HL-60 (cell line): ENCODE measurements at regions not wholly inside any gene's neighbourhood (a gene's known extent, or its start where the extent isn't known, plus 50 kb on each side); places are given as distances from the start of the nearest gene placed in this dataset.

ENCODE experiments used
- POLR2AphosphoS5 ChIP-seq: IDR thresholded peaks from 2 replicates; pipeline ENCODE4 v1.6.1; 2012; ENCODE audit warnings: low read depth
- TF ChIP-seq, protein P1 (sequence below): IDR thresholded peaks from 2 replicates; pipeline ENCODE4 v1.6.1; 2012; ENCODE audit warnings: low read depth; ENCODE audit not compliant: insufficient replicate concordance
- TF ChIP-seq, protein P2 (sequence below): IDR thresholded peaks from one replicate; pipeline ENCODE4 v1.5.1; 2011; ENCODE audit warnings: low read length, control low read depth, inconsistent platforms; ENCODE audit not compliant: insufficient read depth

DNA sequence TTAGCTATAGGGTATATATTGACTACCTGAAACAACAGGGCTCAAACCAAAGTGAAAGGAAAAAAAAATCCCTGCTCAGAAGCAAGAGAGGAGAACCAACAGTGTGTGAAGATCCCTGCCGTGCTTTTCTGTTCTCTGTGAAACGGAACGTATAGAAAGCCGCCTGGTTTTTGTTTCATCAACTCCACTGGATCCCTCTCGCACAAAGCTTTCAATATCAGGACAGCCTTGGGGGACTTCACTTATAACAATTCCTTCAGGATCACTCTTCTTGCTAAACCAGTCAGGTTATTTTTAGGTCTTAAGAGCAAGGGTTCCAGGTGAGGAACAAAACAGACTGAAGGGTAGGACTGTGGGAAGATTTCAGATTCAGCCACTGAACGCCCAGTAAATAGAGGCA is 151.1 kb upstream of the CACNA2D1 start:
- TF ChIP-seq, protein P1, sequence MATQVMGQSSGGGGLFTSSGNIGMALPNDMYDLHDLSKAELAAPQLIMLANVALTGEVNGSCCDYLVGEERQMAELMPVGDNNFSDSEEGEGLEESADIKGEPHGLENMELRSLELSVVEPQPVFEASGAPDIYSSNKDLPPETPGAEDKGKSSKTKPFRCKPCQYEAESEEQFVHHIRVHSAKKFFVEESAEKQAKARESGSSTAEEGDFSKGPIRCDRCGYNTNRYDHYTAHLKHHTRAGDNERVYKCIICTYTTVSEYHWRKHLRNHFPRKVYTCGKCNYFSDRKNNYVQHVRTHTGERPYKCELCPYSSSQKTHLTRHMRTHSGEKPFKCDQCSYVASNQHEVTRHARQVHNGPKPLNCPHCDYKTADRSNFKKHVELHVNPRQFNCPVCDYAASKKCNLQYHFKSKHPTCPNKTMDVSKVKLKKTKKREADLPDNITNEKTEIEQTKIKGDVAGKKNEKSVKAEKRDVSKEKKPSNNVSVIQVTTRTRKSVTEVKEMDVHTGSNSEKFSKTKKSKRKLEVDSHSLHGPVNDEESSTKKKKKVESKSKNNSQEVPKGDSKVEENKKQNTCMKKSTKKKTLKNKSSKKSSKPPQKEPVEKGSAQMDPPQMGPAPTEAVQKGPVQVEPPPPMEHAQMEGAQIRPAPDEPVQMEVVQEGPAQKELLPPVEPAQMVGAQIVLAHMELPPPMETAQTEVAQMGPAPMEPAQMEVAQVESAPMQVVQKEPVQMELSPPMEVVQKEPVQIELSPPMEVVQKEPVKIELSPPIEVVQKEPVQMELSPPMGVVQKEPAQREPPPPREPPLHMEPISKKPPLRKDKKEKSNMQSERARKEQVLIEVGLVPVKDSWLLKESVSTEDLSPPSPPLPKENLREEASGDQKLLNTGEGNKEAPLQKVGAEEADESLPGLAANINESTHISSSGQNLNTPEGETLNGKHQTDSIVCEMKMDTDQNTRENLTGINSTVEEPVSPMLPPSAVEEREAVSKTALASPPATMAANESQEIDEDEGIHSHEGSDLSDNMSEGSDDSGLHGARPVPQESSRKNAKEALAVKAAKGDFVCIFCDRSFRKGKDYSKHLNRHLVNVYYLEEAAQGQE: no peak
- TF ChIP-seq, protein P2, sequence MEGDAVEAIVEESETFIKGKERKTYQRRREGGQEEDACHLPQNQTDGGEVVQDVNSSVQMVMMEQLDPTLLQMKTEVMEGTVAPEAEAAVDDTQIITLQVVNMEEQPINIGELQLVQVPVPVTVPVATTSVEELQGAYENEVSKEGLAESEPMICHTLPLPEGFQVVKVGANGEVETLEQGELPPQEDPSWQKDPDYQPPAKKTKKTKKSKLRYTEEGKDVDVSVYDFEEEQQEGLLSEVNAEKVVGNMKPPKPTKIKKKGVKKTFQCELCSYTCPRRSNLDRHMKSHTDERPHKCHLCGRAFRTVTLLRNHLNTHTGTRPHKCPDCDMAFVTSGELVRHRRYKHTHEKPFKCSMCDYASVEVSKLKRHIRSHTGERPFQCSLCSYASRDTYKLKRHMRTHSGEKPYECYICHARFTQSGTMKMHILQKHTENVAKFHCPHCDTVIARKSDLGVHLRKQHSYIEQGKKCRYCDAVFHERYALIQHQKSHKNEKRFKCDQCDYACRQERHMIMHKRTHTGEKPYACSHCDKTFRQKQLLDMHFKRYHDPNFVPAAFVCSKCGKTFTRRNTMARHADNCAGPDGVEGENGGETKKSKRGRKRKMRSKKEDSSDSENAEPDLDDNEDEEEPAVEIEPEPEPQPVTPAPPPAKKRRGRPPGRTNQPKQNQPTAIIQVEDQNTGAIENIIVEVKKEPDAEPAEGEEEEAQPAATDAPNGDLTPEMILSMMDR: no peak
- TF ChIP-seq POLR2AphosphoS5: no peak
